Epithelial cell of proximal tubule (primary cell): ENCODE measurements at regions not wholly inside any gene's neighbourhood (a gene's known extent, or its start where the extent isn't known, plus 50 kb on each side); places are given as distances from the start of the nearest gene placed in this dataset.

ENCODE experiments used
- DNase-seq: peaks from one replicate; pipeline ENCODE4 v3.0.0-alpha.2; 2011; ENCODE audit warnings: low read depth
- H3K4me3 ChIP-seq: 2 replicates; pipeline ENCODE4 v1.5.1; 2011; ENCODE audit warnings: low read depth, mild to moderate bottlenecking, low read length
- CTCF ChIP-seq: conservative IDR thresholded peaks from 2 replicates; pipeline ENCODE4 v1.5.1; 2012; ENCODE audit warnings: low read depth, mild to moderate bottlenecking, low read length

- no peak overlapping the region for H3K4me3 ChIP-seq
- DNase-seq, result no peak
- TF ChIP-seq CTCF, result no peak
These were observed 236.0 kb upstream of the ECI2 start for GRCh38 chr6:4371207-4371921.

GRCh38 chr6:4370066-4370465 lies 234.7 kb upstream of the ECI2 start:
- H3K4me3 ChIP-seq, result no peak overlapping the region
- no peak for TF ChIP-seq CTCF
- DNase-seq, result peak; percentile 76

- no peak overlapping the region for H3K4me3 ChIP-seq
- no peak for TF ChIP-seq CTCF
- DNase-seq, result no peak
These were observed 234.2 kb upstream of the ECI2 start for GRCh38 chr6:4369616-4370015.

- no peak for DNase-seq
- H3K4me3 ChIP-seq, result no peak overlapping the region
- no peak for TF ChIP-seq CTCF
These were observed 233.3 kb upstream of the ECI2 start for GRCh38 chr6:4368649-4369048.

GRCh38 chr6:4367643-4368042 lies 232.3 kb upstream of the ECI2 start:
- no peak for DNase-seq
- TF ChIP-seq CTCF, result no peak
- no peak overlapping the region for H3K4me3 ChIP-seq

- no peak for TF ChIP-seq CTCF
- DNase-seq, result no peak
- H3K4me3 ChIP-seq, result no peak overlapping the region
These were observed 231.4 kb upstream of the ECI2 start for GRCh38 chr6:4366635-4367395.
